ENCODE measurements at regions not wholly inside any gene's neighbourhood (a gene's known extent, or its start where the extent isn't known, plus 50 kb on each side); places are given as distances from the start of the nearest gene placed in this dataset.
"Not testable (repeated sequence)": the region's sequence is repeated elsewhere in the genome, so short reads cannot be mapped to it uniquely, and the experiment has no call there.

DNA sequence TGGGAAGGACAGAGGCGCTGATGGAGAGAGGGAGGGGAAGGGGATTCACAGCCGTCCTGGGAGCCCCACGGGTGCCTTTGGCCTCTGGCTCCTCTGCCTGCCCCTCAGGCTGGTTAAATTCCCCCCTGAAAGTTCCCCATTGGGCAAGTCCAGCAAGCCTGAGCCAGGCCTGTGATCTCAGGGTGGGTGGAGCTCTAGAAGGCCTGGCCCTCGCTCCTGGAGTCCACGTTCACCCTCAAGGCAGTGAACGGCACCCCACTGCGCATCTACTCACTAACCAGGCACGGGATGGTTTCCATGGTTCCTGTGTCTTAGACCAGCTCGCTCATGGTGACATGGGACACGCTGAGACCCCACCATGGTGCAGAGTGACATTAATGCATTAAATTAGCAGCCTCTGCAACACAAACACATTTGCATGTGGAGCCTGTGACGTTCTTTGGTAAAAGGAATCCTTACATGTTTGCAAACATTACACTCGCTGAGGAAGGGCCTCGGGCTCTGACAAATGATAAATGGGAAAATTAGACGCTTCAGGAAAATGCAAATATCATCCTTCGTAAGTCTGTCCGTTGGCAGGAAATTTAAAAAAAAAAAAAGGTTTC is 452.7 kb downstream of the PREX1 start:
- H3K9ac ChIP-seq (ENCODE audit: low read depth in 1 of 2, low read length in 2 of 2) = no peak overlapping the region
- no peaks in the 10 kb centered on the region for H3K36me3 ChIP-seq (ENCODE audit: control insufficient read depth in 1 of 2, insufficient read depth in 2 of 2, low read length in 2 of 2)
- H3K27me3 ChIP-seq (ENCODE audit: control insufficient read depth in 1 of 2, insufficient read depth in 2 of 2, low read length in 2 of 2) = no peaks in the 10 kb centered on the region
- no peaks in the 10 kb centered on the region for H3K9me3 ChIP-seq (ENCODE audit: control insufficient read depth in 1 of 2, low read length in 2 of 2)
- no peaks in the 10 kb centered on the region for H3K4me1 ChIP-seq (ENCODE audit: control insufficient read depth in 1 of 2, insufficient read depth in 2 of 2, low read length in 2 of 2)
- no peak overlapping the region for H3K4me3 ChIP-seq (ENCODE audit: low read depth in 1 of 2, low read length in 2 of 2)
- no peak overlapping the region for H3K27ac ChIP-seq (ENCODE audit: low read depth, low read length)

DNA sequence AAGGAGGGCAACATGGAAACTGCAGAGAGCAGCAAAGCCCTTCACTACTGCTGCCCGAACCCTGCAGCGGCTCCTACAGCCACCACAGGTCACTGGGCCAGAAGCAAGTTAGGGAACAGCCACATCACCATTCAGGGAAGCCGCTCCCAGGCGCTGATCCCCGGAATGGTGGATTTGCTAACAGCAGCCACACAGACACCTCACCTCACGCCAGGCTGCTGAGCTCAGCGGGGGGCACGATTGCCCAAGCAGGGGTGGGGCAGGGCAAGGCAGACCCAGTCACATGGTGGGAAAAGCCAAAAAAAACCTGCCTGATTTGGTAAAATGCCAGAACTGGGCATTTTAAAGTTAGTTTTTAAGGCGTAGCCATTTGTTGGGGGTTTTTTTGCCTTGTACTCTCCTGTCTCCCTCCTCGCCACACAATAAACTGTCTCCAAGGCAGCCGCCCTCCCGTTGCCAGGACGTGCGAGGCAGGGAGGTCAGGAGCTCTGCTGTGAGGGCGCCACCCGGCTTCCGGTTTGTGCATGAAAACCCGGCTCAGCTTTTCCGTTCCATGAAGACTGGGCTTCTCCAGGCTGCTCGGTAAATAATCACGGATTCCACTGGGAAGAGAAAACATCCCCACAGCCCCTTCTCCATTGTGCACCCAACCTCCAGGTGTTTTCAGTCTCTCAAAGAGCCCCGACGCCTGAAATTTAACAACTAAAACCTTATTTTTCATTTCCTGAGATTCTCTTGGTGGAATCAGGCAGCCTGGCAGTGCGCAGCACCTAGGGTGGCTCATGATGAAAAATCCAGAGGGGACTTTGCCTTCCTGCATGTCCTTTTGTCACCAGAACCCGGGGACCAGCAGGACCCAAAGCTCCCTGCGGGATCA is 453.5 kb downstream of the PREX1 start:
- not testable (repeated sequence) for H3K4me1 ChIP-seq (ENCODE audit: control insufficient read depth in 1 of 2, insufficient read depth in 2 of 2, low read length in 2 of 2); H3K9me3 ChIP-seq (ENCODE audit: control insufficient read depth in 1 of 2, low read length in 2 of 2); H3K36me3 ChIP-seq (ENCODE audit: control insufficient read depth in 1 of 2, insufficient read depth in 2 of 2, low read length in 2 of 2); H3K4me3 ChIP-seq (ENCODE audit: low read depth in 1 of 2, low read length in 2 of 2); H3K27me3 ChIP-seq (ENCODE audit: control insufficient read depth in 1 of 2, insufficient read depth in 2 of 2, low read length in 2 of 2); H3K9ac ChIP-seq (ENCODE audit: low read depth in 1 of 2, low read length in 2 of 2); H3K27ac ChIP-seq (ENCODE audit: low read depth, low read length)

DNA sequence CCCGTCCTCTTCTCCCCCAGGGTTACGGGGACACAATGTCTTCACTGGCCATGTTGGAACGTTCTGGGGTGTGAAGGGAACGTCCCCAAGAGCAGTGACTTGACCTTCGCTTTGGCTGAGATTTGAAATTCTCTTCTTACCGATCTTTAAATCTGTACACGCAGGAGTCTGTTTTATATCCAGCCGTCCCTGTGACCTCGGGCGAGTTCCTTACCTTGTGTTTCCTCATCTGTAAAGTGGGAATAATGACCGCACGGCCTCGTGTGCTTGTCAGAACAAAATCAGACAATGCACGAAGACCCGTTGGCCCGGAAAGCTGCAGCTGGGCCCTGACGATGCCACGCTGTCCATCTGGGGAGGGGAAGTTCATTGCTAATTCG is 454.3 kb downstream of the PREX1 start:
- Histone ChIP-seq H3K36me3 (ENCODE audit: control insufficient read depth in 1 of 2, insufficient read depth in 2 of 2, low read length in 2 of 2) (no peaks in the 10 kb centered on the region), H3K9me3 (ENCODE audit: control insufficient read depth in 1 of 2, low read length in 2 of 2) (no peaks in the 10 kb centered on the region), H3K27ac (ENCODE audit: low read depth, low read length) (no peak overlapping the region), H3K27me3 (ENCODE audit: control insufficient read depth in 1 of 2, insufficient read depth in 2 of 2, low read length in 2 of 2) (no peaks in the 10 kb centered on the region), H3K4me3 (ENCODE audit: low read depth in 1 of 2, low read length in 2 of 2) (no peak overlapping the region), H3K9ac (ENCODE audit: low read depth in 1 of 2, low read length in 2 of 2) (no peak overlapping the region), H3K4me1 (ENCODE audit: control insufficient read depth in 1 of 2, insufficient read depth in 2 of 2, low read length in 2 of 2) (no peaks in the 10 kb centered on the region)

- H3K36me3 ChIP-seq (ENCODE audit: control insufficient read depth in 1 of 2, insufficient read depth in 2 of 2, low read length in 2 of 2); H3K9me3 ChIP-seq (ENCODE audit: control insufficient read depth in 1 of 2, low read length in 2 of 2); H3K27me3 ChIP-seq (ENCODE audit: control insufficient read depth in 1 of 2, insufficient read depth in 2 of 2, low read length in 2 of 2); H3K9ac ChIP-seq (ENCODE audit: low read depth in 1 of 2, low read length in 2 of 2); H3K4me1 ChIP-seq (ENCODE audit: control insufficient read depth in 1 of 2, insufficient read depth in 2 of 2, low read length in 2 of 2); H3K4me3 ChIP-seq (ENCODE audit: low read depth in 1 of 2, low read length in 2 of 2); H3K27ac ChIP-seq (ENCODE audit: low read depth, low read length): not testable (repeated sequence)
Observed at GRCh38 chr20:48372851-48373554, 454.8 kb downstream of the PREX1 start.

DNA sequence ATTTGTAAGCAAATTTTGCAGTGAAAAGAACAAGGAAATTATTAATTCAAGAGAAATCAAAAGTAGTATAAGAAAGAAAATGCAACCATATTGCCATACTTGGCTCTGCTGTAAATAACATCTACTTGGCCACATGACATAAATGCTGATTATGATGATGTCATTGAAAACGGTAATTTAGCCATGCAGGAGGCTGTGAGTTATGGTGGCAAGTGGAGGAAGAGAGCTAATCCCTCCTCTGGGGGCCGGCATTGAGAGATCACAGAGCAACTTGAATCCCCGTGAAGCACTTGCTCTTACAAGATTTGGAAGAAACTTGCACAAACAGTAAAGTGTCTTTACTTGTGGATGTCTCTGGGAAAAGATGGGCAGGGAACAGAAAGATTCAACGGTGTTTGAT is 456.6 kb downstream of the PREX1 start:
- H3K9ac ChIP-seq (ENCODE audit: low read depth in 1 of 2, low read length in 2 of 2) = no peak overlapping the region
- peaks cover 0 to 2% of the 10 kb centered on the region in 2 donors for H3K9me3 ChIP-seq (ENCODE audit: control insufficient read depth in 1 of 2, low read length in 2 of 2)
- no peaks in the 10 kb centered on the region for H3K4me1 ChIP-seq (ENCODE audit: control insufficient read depth in 1 of 2, insufficient read depth in 2 of 2, low read length in 2 of 2)
- H3K36me3 ChIP-seq (ENCODE audit: control insufficient read depth in 1 of 2, insufficient read depth in 2 of 2, low read length in 2 of 2) = no peaks in the 10 kb centered on the region
- H3K4me3 ChIP-seq (ENCODE audit: low read depth in 1 of 2, low read length in 2 of 2) = no peak overlapping the region
- peaks cover 0 to 7% of the 10 kb centered on the region in 2 donors for H3K27me3 ChIP-seq (ENCODE audit: control insufficient read depth in 1 of 2, insufficient read depth in 2 of 2, low read length in 2 of 2)
- H3K27ac ChIP-seq (ENCODE audit: low read depth, low read length) = no peak overlapping the region

- not testable (repeated sequence) for H3K4me3 ChIP-seq (ENCODE audit: low read depth in 1 of 2, low read length in 2 of 2); H3K9ac ChIP-seq (ENCODE audit: low read depth in 1 of 2, low read length in 2 of 2); H3K9me3 ChIP-seq (ENCODE audit: control insufficient read depth in 1 of 2, low read length in 2 of 2); H3K27me3 ChIP-seq (ENCODE audit: control insufficient read depth in 1 of 2, insufficient read depth in 2 of 2, low read length in 2 of 2); H3K36me3 ChIP-seq (ENCODE audit: control insufficient read depth in 1 of 2, insufficient read depth in 2 of 2, low read length in 2 of 2); H3K4me1 ChIP-seq (ENCODE audit: control insufficient read depth in 1 of 2, insufficient read depth in 2 of 2, low read length in 2 of 2); H3K27ac ChIP-seq (ENCODE audit: low read depth, low read length)
Observed at GRCh38 chr20:48368580-48369021, 459.2 kb downstream of the PREX1 start.

DNA sequence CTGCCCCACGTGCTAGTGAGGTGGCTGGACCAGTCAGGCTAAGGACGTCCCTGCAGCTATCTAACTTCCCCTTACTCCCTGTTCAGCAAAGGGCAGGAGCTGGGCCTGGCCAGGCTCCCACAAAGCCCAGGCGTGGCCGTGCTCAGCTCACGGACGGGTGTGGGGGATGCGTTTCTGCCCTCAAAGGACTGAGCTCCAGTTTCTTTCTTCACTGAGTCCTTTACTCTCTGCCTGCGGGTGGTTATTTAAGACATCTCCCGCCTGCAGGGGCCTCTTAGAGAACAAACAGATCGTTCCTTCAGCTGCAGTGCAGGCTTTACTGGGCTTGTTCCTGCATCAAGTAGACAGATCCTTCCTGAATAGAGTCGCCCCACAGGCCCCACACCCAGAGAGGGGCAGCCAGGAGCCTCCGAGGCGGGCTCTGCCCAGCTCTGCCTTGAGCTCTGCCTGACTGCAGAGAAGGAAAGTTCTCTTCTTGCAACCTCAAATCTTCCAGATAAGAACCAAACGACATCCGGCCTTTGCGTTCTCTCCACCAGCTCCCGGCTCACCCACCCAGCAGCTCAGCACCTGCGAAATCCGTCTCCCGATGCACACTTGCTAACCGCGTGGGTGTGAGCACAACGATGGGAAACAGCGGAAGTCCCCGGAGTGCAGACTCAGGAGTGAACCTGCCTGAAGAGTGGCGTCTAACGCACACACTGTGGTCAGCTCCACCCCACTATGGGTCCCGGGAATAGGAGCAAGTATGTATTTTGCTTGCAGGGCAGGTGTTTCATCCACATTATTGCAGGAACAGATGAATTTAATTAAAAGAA is 460.0 kb downstream of the PREX1 start:
- H3K36me3 ChIP-seq (ENCODE audit: control insufficient read depth in 1 of 2, insufficient read depth in 2 of 2, low read length in 2 of 2); H3K9me3 ChIP-seq (ENCODE audit: control insufficient read depth in 1 of 2, low read length in 2 of 2); H3K27ac ChIP-seq (ENCODE audit: low read depth, low read length); H3K9ac ChIP-seq (ENCODE audit: low read depth in 1 of 2, low read length in 2 of 2); H3K4me1 ChIP-seq (ENCODE audit: control insufficient read depth in 1 of 2, insufficient read depth in 2 of 2, low read length in 2 of 2); H3K4me3 ChIP-seq (ENCODE audit: low read depth in 1 of 2, low read length in 2 of 2); H3K27me3 ChIP-seq (ENCODE audit: control insufficient read depth in 1 of 2, insufficient read depth in 2 of 2, low read length in 2 of 2): not testable (repeated sequence)

DNA sequence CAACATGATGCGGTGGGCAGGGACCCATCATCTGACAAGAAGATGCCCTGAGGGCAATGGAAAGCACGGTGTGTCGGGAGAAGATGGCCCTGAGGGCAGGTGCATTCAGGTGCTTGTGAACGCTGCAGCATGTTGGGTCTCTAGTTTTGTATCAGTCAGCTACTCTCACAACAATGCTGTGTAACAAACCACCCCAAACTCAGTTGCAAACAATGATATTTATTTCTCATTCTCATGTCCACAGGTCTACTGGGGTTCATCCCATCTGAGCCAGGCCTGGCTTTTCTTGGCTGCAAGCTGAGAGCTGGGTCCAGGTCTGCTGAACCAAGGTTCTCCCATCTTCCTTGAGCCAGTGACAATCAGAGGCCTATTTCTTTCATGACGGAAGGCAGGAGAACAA is 461.6 kb downstream of the PREX1 start:
- Histone ChIP-seq H3K9ac (ENCODE audit: low read depth in 1 of 2, low read length in 2 of 2) (no peak overlapping the region), H3K4me3 (ENCODE audit: low read depth in 1 of 2, low read length in 2 of 2) (no peak overlapping the region), H3K27me3 (ENCODE audit: control insufficient read depth in 1 of 2, insufficient read depth in 2 of 2, low read length in 2 of 2) (peaks cover 0 to 7% of the 10 kb centered on the region in 2 donors), H3K36me3 (ENCODE audit: control insufficient read depth in 1 of 2, insufficient read depth in 2 of 2, low read length in 2 of 2) (no peaks in the 10 kb centered on the region), H3K9me3 (ENCODE audit: control insufficient read depth in 1 of 2, low read length in 2 of 2) (peaks cover 0 to 5% of the 10 kb centered on the region in 2 donors), H3K27ac (ENCODE audit: low read depth, low read length) (no peak overlapping the region), H3K4me1 (ENCODE audit: control insufficient read depth in 1 of 2, insufficient read depth in 2 of 2, low read length in 2 of 2) (no peaks in the 10 kb centered on the region)

DNA sequence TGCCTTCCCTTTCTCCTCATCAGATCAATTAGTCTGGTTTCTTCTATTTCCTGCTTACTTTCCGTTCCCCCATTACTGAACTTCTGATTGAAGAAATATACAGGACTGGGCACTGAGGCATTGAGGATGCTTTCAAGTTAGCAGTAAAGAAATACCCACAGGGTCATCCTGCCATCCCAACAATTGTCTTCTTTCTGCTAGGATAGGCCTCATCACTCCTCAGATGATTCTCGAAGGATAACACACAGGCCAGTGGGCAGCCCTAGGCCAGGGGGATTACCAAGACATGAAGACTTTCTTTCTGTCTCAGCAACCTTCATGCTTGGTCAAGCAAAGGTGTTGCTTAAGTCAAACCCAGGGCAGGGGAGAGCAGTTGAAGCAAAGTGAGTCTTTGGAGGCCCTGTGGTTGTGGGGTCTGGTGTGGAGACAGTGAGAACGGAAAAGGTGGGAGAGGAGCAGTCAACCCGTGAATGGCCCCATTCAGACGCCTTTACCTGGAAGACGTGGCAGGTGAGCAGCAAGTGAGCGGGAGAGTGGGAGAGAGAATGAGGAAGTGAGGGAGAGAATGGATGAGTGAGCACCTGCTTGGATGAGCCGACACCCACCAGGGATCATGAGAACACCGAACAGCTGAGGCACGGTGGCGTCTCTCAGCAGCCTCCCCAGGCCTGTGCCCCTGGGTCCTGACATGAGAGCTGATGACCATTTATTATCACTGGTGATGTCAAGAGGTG is 462.9 kb downstream of the PREX1 start:
- peaks cover 0 to 7% of the 10 kb centered on the region in 2 donors for H3K27me3 ChIP-seq (ENCODE audit: control insufficient read depth in 1 of 2, insufficient read depth in 2 of 2, low read length in 2 of 2)
- no peak overlapping the region for H3K9ac ChIP-seq (ENCODE audit: low read depth in 1 of 2, low read length in 2 of 2)
- H3K4me1 ChIP-seq (ENCODE audit: control insufficient read depth in 1 of 2, insufficient read depth in 2 of 2, low read length in 2 of 2) = no peaks in the 10 kb centered on the region
- no peak overlapping the region for H3K27ac ChIP-seq (ENCODE audit: low read depth, low read length)
- no peak overlapping the region for H3K4me3 ChIP-seq (ENCODE audit: low read depth in 1 of 2, low read length in 2 of 2)
- peaks cover 0 to 5% of the 10 kb centered on the region in 2 donors for H3K9me3 ChIP-seq (ENCODE audit: control insufficient read depth in 1 of 2, low read length in 2 of 2)
- no peaks in the 10 kb centered on the region for H3K36me3 ChIP-seq (ENCODE audit: control insufficient read depth in 1 of 2, insufficient read depth in 2 of 2, low read length in 2 of 2)
